Neural cell (in vitro differentiated cells): ENCODE measurements at regions not wholly inside any gene's neighbourhood (a gene's known extent, or its start where the extent isn't known, plus 50 kb on each side); places are given as distances from the start of the nearest gene placed in this dataset.

Source experiments
- POLR2AphosphoS5 ChIP-seq: IDR thresholded peaks from 2 replicates; pipeline ENCODE4 v1.6.1; 2012
- TF ChIP-seq, protein P1 (sequence below): fragments of 450-650 bp; IDR thresholded peaks from 2 replicates; pipeline ENCODE4 v1.5.1; 2014; ENCODE audit warnings: antibody characterized with exemption, mild to moderate bottlenecking, moderate library complexity; ENCODE audit not compliant: poor library complexity, severe bottlenecking

DNA sequence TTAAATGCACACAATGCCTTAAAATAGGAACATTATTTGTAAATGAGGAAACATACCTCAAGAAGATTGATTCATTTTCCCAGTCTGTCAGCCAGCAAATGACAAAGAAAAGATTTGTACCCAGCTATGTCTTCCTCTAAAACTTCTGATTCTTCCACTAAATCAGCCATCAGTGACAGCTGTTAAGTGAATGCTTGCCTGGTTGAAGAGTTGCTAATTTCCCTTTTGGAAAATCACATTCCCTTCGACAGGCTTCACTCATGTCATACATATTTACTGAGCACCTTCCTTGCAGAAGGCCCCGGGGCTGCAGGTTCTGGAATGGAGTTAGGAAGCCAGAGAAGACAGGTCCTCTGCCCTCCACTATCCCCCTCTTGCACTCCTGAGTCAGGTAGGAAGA, 112.0 kb upstream of the SLC66A3 start:
- TF ChIP-seq POLR2AphosphoS5: peak; percentile 62
- TF ChIP-seq, protein P1, sequence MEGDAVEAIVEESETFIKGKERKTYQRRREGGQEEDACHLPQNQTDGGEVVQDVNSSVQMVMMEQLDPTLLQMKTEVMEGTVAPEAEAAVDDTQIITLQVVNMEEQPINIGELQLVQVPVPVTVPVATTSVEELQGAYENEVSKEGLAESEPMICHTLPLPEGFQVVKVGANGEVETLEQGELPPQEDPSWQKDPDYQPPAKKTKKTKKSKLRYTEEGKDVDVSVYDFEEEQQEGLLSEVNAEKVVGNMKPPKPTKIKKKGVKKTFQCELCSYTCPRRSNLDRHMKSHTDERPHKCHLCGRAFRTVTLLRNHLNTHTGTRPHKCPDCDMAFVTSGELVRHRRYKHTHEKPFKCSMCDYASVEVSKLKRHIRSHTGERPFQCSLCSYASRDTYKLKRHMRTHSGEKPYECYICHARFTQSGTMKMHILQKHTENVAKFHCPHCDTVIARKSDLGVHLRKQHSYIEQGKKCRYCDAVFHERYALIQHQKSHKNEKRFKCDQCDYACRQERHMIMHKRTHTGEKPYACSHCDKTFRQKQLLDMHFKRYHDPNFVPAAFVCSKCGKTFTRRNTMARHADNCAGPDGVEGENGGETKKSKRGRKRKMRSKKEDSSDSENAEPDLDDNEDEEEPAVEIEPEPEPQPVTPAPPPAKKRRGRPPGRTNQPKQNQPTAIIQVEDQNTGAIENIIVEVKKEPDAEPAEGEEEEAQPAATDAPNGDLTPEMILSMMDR: no peak
